Erythroblast (primary cell): ENCODE measurements at regions not wholly inside any gene's neighbourhood (a gene's known extent, or its start where the extent isn't known, plus 50 kb on each side); places are given as distances from the start of the nearest gene placed in this dataset.

Experiments
- GATA1 ChIP-seq: IDR thresholded peaks from 2 replicates; pipeline ENCODE4 v1.6.1; 2011; ENCODE audit warnings: low read depth, mild to moderate bottlenecking, control low read depth, low read length, moderate library complexity
- POLR2A ChIP-seq: IDR thresholded peaks from 2 replicates; pipeline ENCODE4 v1.6.1; 2011; ENCODE audit warnings: mild to moderate bottlenecking, low read length

GRCh38 chr15:26165546-26165945 lies 302.4 kb upstream of the ATP10A start:
- no peak for TF ChIP-seq GATA1
- no peak for TF ChIP-seq POLR2A
